Spleen (tissue), 11 donors: ENCODE measurements at regions not wholly inside any gene's neighbourhood (a gene's known extent, or its start where the extent isn't known, plus 50 kb on each side); places are given as distances from the start of the nearest gene placed in this dataset.

ENCODE experiments used
- DNase-seq: peaks from one replicate; pipeline ENCODE4 v3.0.0-alpha.2; 2020
- H3K27ac ChIP-seq, 8 donors: fragments of 200-600 bp; sonication (generic) in 7 of 8; 1 replicate in 4 of 8; 2 replicates in 4 of 8; pipeline versions ENCODE4 v1.5.0 to v1.8.0; 2016 to 2021; ENCODE audit warnings: inconsistent platforms in 4 of 8, mild to moderate bottlenecking in 4 of 8, moderate library complexity in 1 of 8
- H3K27me3 ChIP-seq, 7 donors: fragments of 200-600 bp; sonication (generic) in 6 of 7; replicated peaks in 1 of 7; 1 replicate in 4 of 7; 2 replicates in 3 of 7; pipeline versions ENCODE4 v1.5.0 to v1.8.0; 2016 to 2021; ENCODE audit warnings: inconsistent platforms in 3 of 7, mild to moderate bottlenecking in 1 of 7
- H3K36me3 ChIP-seq, 6 donors: fragments of 200-600 bp; sonication (generic) in 5 of 6; 1 replicate in 4 of 6; 2 replicates in 2 of 6; pipeline versions ENCODE4 v1.5.0 to v1.8.0; 2016 to 2021; ENCODE audit warnings: inconsistent platforms in 2 of 6
- H3K4me1 ChIP-seq, 6 donors: fragments of 200-600 bp; sonication (generic) in 5 of 6; 1 replicate in 3 of 6; 2 replicates in 3 of 6; pipeline versions ENCODE4 v1.5.0 to v1.8.0; 2016 to 2021; ENCODE audit warnings: inconsistent platforms in 3 of 6
- H3K4me3 ChIP-seq, 8 donors: fragments of 200-600 bp; sonication (generic) in 7 of 8; 1 replicate in 4 of 8; 2 replicates in 4 of 8; pipeline versions ENCODE4 v1.5.0 to v1.8.0; 2016 to 2021; ENCODE audit warnings: inconsistent platforms in 4 of 8, mild to moderate bottlenecking in 4 of 8, moderate library complexity in 2 of 8
- H3K9me3 ChIP-seq, 8 donors: fragments of 200-600 bp; sonication (generic) in 7 of 8; 1 replicate in 4 of 8; 2 replicates in 4 of 8; pipeline versions ENCODE4 v1.5.0 to v1.8.0; 2016 to 2021; ENCODE audit warnings: inconsistent platforms in 4 of 8
- CTCF ChIP-seq, 11 experiments: fragments of 200-600 bp in 7 of 11; fragments of 450-650 bp in 4 of 11; sonication (generic) in 4 of 11; IDR thresholded peaks in 8 of 11; conservative IDR thresholded peaks in 3 of 11; 1 replicate in 7 of 11; 2 replicates in 4 of 11; pipeline versions ENCODE4 v1.4.0 to v1.8.0; 2016 to 2021; ENCODE audit warnings: antibody characterized with exemption in 11 of 11, inconsistent platforms in 4 of 11, mild to moderate bottlenecking in 1 of 11
- POLR2A ChIP-seq, 3 donors: fragments of 450-650 bp; IDR thresholded peaks; one replicate each; pipeline ENCODE4 v1.5.1; 2017; ENCODE audit warnings: antibody characterized with exemption in 3 of 3, mild to moderate bottlenecking in 1 of 3
- POLR2AphosphoS5 ChIP-seq, 3 donors: sonication (generic); formaldehyde crosslinking; IDR thresholded peaks; one replicate each; pipeline ENCODE4 v1.5.1; 2017; ENCODE audit warnings: antibody characterized with exemption in 3 of 3
- WGBS, 5 donors: extraction: QIAGEN DNeasy Blood & Tissue Kit in 3 of 5; methylation state at CpG; one replicate each; pipeline versions ENCODE4 v1.1.5 to v1.1.7; 2013 to 2018; 5-methylcytosine and 5-hydroxymethylcytosine counted together
- intact Hi-C: fragments of 100-400 bp; cut with DNase I; formaldehyde crosslinking; loops from one replicate; pipeline ENCODE4 v1.15.0; 2023; ENCODE audit warnings: low total_unique reads
- donor health status: healthy with polysubstance abuse.
- donor health status: DM: no; HTN: no; CAD: no; lungs with moderate emphysema.
- donor health status: DM: no; HTN: no; CAD: no.
- donor health status: Bipolar disorder and iron deficiency.
- donor health status: healthy.
- donor health status: DM: no; HTN: no; CAD: no.
- donor health status: DM: yes; HTN: yes; CAD: no.

DNA sequence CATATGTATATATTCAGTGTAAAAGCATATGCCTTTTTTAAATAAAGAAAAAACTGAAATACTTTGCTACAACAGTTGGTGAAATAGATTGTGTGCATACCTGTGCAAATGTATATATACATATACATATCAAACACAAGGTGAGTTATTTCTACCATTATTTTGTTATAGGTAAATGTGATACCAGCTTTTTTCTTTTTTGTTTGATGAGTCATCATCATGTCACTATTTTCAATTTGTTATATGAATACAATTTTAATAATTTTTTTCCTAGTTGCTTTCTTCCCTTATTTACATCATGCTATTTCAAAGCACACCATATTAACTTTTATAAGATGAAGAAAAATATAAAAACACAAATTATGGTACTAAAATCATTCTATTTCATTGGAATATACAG is 87.0 kb upstream of the STK17B start:
- H3K36me3 ChIP-seq, result peaks cover 0 to 16% (median 0%) of the 10 kb centered on the region in 6 donors
- peak overlapping the region in 1 of 8 donors; percentile 89 for H3K27ac ChIP-seq
- no peak for TF ChIP-seq CTCF (IDR thresholded peaks at IDR 0.05 in 8 of 11, conservative IDR thresholded peaks at IDR 0.05 in 3 of 11)
- no peak for TF ChIP-seq POLR2A (IDR thresholded peaks at IDR 0.05)
- TF ChIP-seq POLR2AphosphoS5 (IDR thresholded peaks at IDR 0.05), result no peak
- no peak for DNase-seq
- H3K4me1 ChIP-seq, result peaks cover 5 to 45% (median 25%) of the 10 kb centered on the region in 6 donors
- intact Hi-C loops, result no loop called here
- H3K27me3 ChIP-seq, result no peaks in the 10 kb centered on the region
- no peak overlapping the region for H3K4me3 ChIP-seq
- no peaks in the 10 kb centered on the region for H3K9me3 ChIP-seq

- TF ChIP-seq POLR2AphosphoS5 (IDR thresholded peaks at IDR 0.05) (no peak), POLR2A (IDR thresholded peaks at IDR 0.05) (no peak)
- H3K4me3 ChIP-seq, result peak overlapping the region in 1 of 8 donors; percentile 19
- H3K4me1 ChIP-seq, result peaks cover 5 to 59% (median 37%) of the 10 kb centered on the region in 6 donors
- WGBS, 5 donors, result 60 to 66% (median 62%) methylated on average over 7 of the region's 7 CpGs
- intact Hi-C loops, result no loop called here
- DNase-seq, result no peak
- peak overlapping the region; percentile 32 to 89 (median 56) for H3K27ac ChIP-seq
- no peaks in the 10 kb centered on the region for H3K27me3 ChIP-seq
- no peaks in the 10 kb centered on the region for H3K9me3 ChIP-seq
- peaks cover 0 to 10% (median 0%) of the 10 kb centered on the region in 6 donors for H3K36me3 ChIP-seq
These were observed 88.4 kb upstream of the STK17B start for GRCh38 chr2:196259507-196260481.

DNA sequence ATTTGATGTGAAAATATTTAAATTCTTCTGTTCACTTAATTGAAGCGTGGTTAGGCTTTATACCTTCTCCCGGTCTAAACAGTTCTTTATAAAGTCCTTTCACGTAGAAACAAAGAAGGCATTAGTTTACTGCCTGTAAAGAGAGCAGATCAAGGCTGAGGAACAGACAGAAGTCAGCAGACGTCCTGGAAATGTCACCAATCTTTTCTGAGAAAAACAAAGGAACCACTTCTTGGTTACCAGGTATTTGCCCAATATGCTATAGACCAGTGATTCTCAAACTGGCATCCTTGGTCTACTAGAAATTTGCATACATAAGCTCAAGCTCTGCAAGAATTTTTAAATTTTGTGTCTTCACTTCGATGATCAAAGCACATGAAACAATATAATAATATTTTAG is 89.2 kb upstream of the STK17B start:
- H3K9me3 ChIP-seq, result no peaks in the 10 kb centered on the region
- H3K36me3 ChIP-seq, result peaks cover 0 to 10% (median 0%) of the 10 kb centered on the region in 6 donors
- intact Hi-C loops, result no loop called here
- H3K27me3 ChIP-seq, result no peaks in the 10 kb centered on the region
- peak overlapping the region in 1 of 8 donors; percentile 19 for H3K4me3 ChIP-seq
- 65 to 84% (median 71%) methylated on average over 5 of the region's 5 CpGs for WGBS, 5 donors
- H3K4me1 ChIP-seq, result peaks cover 5 to 66% (median 38%) of the 10 kb centered on the region in 6 donors
- H3K27ac ChIP-seq, result peak overlapping the region in 7 of 8 donors; percentile 45 to 89 (median 58)
- no peak for DNase-seq
- TF ChIP-seq POLR2AphosphoS5 (IDR thresholded peaks at IDR 0.05) (no peak), CTCF (IDR thresholded peaks at IDR 0.05 in 8 of 11, conservative IDR thresholded peaks at IDR 0.05 in 3 of 11) (no peak), POLR2A (IDR thresholded peaks at IDR 0.05) (no peak)

- Histone ChIP-seq H3K36me3 (peaks cover 0 to 10% (median 0%) of the 10 kb centered on the region in 6 donors), H3K4me3 (peak overlapping the region in 1 of 8 donors; percentile 33), H3K9me3 (no peaks in the 10 kb centered on the region), H3K27me3 (no peaks in the 10 kb centered on the region), H3K4me1 (peaks cover 18 to 87% (median 50%) of the 10 kb centered on the region in 6 donors), H3K27ac (peak overlapping the region; percentile 51 to 90 (median 76))
- TF ChIP-seq CTCF (IDR thresholded peaks at IDR 0.05 in 8 of 11, conservative IDR thresholded peaks at IDR 0.05 in 3 of 11) (no peak), POLR2A (IDR thresholded peaks at IDR 0.05) (no peak), POLR2AphosphoS5 (IDR thresholded peaks at IDR 0.05) (no peak)
- DNase-seq, result no peak
- 77 to 79% (median 79%) methylated on average over 9 of the region's 9 CpGs for WGBS, 5 donors
- intact Hi-C loops, result loop anchor here (2.0 kb wide), 1 partner anchor 18 kb away; no protein-coding TSS in a partner anchor
These were observed 91.2 kb upstream of the STK17B start for GRCh38 chr2:196262606-196263005.
